ENCODE measurements at regions not wholly inside any gene's neighbourhood (a gene's known extent, or its start where the extent isn't known, plus 50 kb on each side); places are given as distances from the start of the nearest gene placed in this dataset.

GRCh38 chr20:11443382-11444119 is 474.1 kb upstream of the BTBD3 start:
- Histone ChIP-seq H3K4me1 (replicated peaks in 1 of 2) (no peaks in the 10 kb centered on the region), H3K4me3 (no peak overlapping the region), H3K27ac (no peak overlapping the region)
- in situ Hi-C loops (cut with MboI; ENCODE audit: low pct_unique_long_range_greater_than_20kb in 2 of 9, low sequenced_read_pairs in 9 of 9, unreplicated experiment in 9 of 9), result no loop called here
- ATAC-seq (replicated peaks in 6 of 8), result no peak
- WGBS, 10 experiments, result 31 to 86% (median 45%) methylated on average over 1 to 3 of the region's 3 CpGs; no CpG with 5 or more reads in 2 of the 10 experiments

DNA sequence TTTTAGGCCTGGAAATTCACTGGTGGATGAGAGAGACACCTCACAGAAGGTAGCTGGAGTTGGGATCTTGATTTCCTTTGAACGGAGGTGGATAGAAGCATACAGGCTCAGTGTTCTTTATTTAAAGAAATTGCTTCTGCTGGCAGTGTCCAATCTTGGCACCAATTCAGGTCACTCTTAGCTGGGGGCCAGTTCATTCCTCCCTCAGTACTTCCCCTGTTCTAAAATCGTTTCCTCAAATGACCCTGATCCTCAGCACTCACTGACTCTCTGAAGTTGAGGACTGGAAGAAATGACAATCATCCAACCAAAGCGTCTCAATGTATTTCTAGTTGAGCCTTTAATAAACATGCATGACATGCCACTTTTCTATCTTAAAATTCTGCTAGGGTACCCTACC is 472.5 kb upstream of the BTBD3 start:
- 36 to 100% (median 86%) methylated on average over 1 to 3 of the region's 3 CpGs; no CpG with 5 or more reads in 1 of the 10 experiments for WGBS, 10 experiments
- no peak for ATAC-seq (replicated peaks in 6 of 8)
- in situ Hi-C loops (cut with MboI; ENCODE audit: low pct_unique_long_range_greater_than_20kb in 2 of 9, low sequenced_read_pairs in 9 of 9, unreplicated experiment in 9 of 9), result no loop called here
- H3K4me3 ChIP-seq, result no peak overlapping the region
- H3K4me1 ChIP-seq (replicated peaks in 1 of 2), result no peaks in the 10 kb centered on the region
- H3K27ac ChIP-seq, result no peak overlapping the region

DNA sequence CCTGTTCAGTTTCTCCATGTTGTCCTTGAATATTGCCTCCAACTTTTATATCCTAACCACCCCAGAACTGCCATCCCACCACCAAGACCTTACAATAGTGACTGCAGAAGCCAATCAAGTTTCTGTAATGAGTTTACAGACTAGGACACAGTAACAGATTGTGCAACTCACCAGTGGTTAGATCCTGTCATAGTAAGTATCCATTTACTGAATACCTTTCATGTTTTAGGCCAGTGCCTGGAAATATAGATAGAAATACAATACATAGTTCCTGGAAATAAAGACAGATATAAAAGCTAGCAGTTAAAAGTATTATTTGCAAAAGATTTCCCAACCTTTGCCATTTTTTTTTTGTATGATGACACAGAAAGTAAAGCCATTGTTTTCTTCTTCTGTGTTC is 471.8 kb upstream of the BTBD3 start:
- ATAC-seq (replicated peaks in 6 of 8), result no peak
- Histone ChIP-seq H3K27ac (no peak overlapping the region), H3K4me1 (replicated peaks in 1 of 2) (no peaks in the 10 kb centered on the region), H3K4me3 (no peak overlapping the region)
- in situ Hi-C loops (cut with MboI; ENCODE audit: low pct_unique_long_range_greater_than_20kb in 2 of 9, low sequenced_read_pairs in 9 of 9, unreplicated experiment in 9 of 9), result no loop called here

GRCh38 chr20:11447371-11448100 is 470.2 kb upstream of the BTBD3 start:
- no peak for ATAC-seq (replicated peaks in 6 of 8)
- peaks cover 0 to 2% of the 10 kb centered on the region in 2 donors for H3K4me1 ChIP-seq (replicated peaks in 1 of 2)
- no peak overlapping the region for H3K4me3 ChIP-seq
- no peak overlapping the region for H3K27ac ChIP-seq
- in situ Hi-C loops (cut with MboI; ENCODE audit: low pct_unique_long_range_greater_than_20kb in 2 of 9, low sequenced_read_pairs in 9 of 9, unreplicated experiment in 9 of 9), result no loop called here
- 0 to 50% (median 25%) methylated on average over 1 to 5 of the region's 5 CpGs; no CpG with 5 or more reads in 1 of the 10 experiments for WGBS, 10 experiments

GRCh38 chr20:11448554-11448953 is 469.1 kb upstream of the BTBD3 start:
- in situ Hi-C loops (cut with MboI; ENCODE audit: low pct_unique_long_range_greater_than_20kb in 2 of 9, low sequenced_read_pairs in 9 of 9, unreplicated experiment in 9 of 9), result no loop called here
- ATAC-seq (replicated peaks in 6 of 8), result no peak
- WGBS, 10 experiments, result 47 to 97% (median 80%) methylated on average over 1 to 4 of the region's 4 CpGs; no CpG with 5 or more reads in 1 of the 10 experiments
- H3K4me3 ChIP-seq, result no peak overlapping the region
- H3K4me1 ChIP-seq (replicated peaks in 1 of 2), result peaks cover 0 to 2% of the 10 kb centered on the region in 2 donors
- H3K27ac ChIP-seq, result no peak overlapping the region

- in situ Hi-C loops (cut with MboI; ENCODE audit: low pct_unique_long_range_greater_than_20kb in 2 of 9, low sequenced_read_pairs in 9 of 9, unreplicated experiment in 9 of 9), result no loop called here
- 0 to 100% (median 37%) methylated on average over 1 to 6 of the region's 7 CpGs; no CpG with 5 or more reads in 2 of the 10 experiments for WGBS, 10 experiments
Measured at GRCh38 chr20:11451793-11452291, 465.9 kb upstream of the BTBD3 start.

DNA sequence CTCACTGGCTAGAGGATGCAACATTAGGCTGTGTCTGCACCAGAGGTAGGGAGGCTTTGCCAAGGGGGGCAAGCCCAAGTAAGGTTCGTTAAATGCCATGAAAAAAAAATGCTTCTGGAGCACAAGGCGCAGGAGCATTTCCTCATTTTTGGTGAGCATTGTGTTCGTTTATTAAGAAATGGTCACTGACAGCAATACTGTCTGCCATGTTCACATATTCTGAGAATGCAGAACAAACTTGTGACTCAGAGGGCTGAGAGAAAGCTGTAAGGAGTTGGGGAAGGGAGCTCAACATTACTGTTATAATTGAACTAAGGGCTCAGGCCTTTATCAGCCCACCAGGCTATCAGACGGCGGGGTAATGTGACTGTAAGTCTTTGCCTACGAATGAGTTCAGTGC is 465.4 kb upstream of the BTBD3 start:
- H3K4me1 ChIP-seq (replicated peaks in 1 of 2), result peaks cover 3 to 8% of the 10 kb centered on the region in 2 donors
- ATAC-seq (replicated peaks in 6 of 8), result peak in 1 of 8 experiments; percentile 54
- no peak overlapping the region for H3K27ac ChIP-seq
- in situ Hi-C loops (cut with MboI; ENCODE audit: low pct_unique_long_range_greater_than_20kb in 2 of 9, low sequenced_read_pairs in 9 of 9, unreplicated experiment in 9 of 9), result no loop called here
- H3K4me3 ChIP-seq, result no peak overlapping the region
- WGBS, 10 experiments, result 50 to 95% (median 83%) methylated on average over 3 to 6 of the region's 6 CpGs

More at GRCh38 chr20:11451793-11452291, 465.9 kb upstream of the BTBD3 start:
- ATAC-seq (replicated peaks in 6 of 8), result peak in 2 of 8 experiments; percentile 28 to 67
- Histone ChIP-seq H3K4me3 (no peak overlapping the region), H3K27ac (no peak overlapping the region), H3K4me1 (replicated peaks in 1 of 2) (peaks cover 3 to 8% of the 10 kb centered on the region in 2 donors)

GRCh38 chr20:11453430-11453829 is 464.3 kb upstream of the BTBD3 start:
- Histone ChIP-seq H3K4me1 (replicated peaks in 1 of 2) (peaks cover 3 to 8% of the 10 kb centered on the region in 2 donors), H3K4me3 (no peak overlapping the region), H3K27ac (no peak overlapping the region)
- 0 to 100% (median 91%) methylated on average over 1 to 2 of the region's 2 CpGs; no CpG with 5 or more reads in 2 of the 10 experiments for WGBS, 10 experiments
- in situ Hi-C loops (cut with MboI; ENCODE audit: low pct_unique_long_range_greater_than_20kb in 2 of 9, low sequenced_read_pairs in 9 of 9, unreplicated experiment in 9 of 9), result no loop called here
- ATAC-seq (replicated peaks in 6 of 8), result no peak

DNA sequence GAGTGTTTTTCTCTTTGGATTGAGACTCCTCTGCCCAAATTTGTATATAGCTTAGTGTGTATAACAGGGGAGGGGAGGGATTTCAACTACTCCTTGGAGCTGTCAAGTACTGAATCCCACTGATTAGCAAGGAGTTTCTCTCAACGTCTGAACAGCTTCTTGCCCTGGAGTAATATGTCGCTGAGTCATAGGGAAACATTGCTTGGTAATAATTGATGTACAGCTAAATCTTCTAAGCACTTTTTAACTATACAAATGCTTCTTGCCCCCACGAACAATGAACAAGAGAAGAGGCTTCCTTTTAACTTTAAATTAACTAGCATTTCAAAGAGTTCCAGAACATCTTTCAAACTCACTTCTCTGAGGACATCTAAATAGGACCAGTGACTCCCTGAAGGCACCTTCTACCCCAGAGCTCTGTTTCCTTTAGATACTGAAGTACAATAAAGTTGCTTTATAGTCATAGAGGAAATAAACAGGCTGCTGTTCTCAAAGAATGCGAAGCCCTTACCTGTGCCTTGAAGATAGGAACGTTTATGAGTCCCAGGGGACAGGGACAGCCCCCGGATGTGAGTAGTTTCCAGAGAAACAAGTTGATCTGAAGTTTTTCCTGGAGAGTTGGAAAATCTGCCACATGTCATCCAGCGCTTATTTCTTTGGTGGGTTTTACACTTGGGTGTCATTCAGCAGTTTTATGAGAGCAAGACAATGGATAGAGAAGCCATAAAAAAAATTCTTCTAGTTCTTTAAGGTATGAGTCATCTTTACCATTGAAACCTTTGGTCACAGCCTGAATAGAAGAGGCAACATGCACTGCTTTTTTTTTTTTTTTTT is 462.5 kb upstream of the BTBD3 start:
- Histone ChIP-seq H3K4me1 (replicated peaks in 1 of 2) (peaks cover 3 to 8% of the 10 kb centered on the region in 2 donors), H3K27ac (no peak overlapping the region), H3K4me3 (no peak overlapping the region)
- in situ Hi-C loops (cut with MboI; ENCODE audit: low pct_unique_long_range_greater_than_20kb in 2 of 9, low sequenced_read_pairs in 9 of 9, unreplicated experiment in 9 of 9), result no loop called here
- 8 to 52% (median 22%) methylated on average over 2 to 7 of the region's 7 CpGs; no CpG with 5 or more reads in 1 of the 10 experiments for WGBS, 10 experiments
- peak in 7 of 8 experiments; percentile 27 to 83 (median 46) for ATAC-seq (replicated peaks in 6 of 8)

DNA sequence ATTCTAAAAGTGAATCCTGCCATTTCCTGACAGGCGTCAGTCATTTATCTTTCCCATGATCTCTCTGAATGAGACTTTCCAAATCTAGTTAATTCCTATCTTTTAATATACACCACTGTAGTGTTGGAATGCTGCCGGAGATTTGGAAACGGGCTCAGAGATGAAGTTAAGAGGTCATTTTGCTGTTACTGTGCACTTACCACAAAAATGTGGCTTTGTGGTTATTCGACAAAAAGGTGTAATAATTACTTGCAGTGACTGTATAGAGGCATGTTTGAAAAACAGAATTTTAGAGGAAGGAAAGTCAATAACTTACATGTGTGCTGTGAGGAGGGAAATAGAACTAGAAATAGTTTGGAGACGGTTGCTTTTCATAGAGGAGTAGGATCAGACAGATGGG is 460.2 kb upstream of the BTBD3 start:
- in situ Hi-C loops (cut with MboI; ENCODE audit: low pct_unique_long_range_greater_than_20kb in 2 of 9, low sequenced_read_pairs in 9 of 9, unreplicated experiment in 9 of 9), result no loop called here
- H3K4me3 ChIP-seq, result no peak overlapping the region
- ATAC-seq (replicated peaks in 6 of 8), result no peak
- WGBS, 10 experiments, result 41 to 100% (median 98%) methylated on average over 1 to 5 of the region's 5 CpGs
- no peak overlapping the region for H3K27ac ChIP-seq
- peaks cover 3 to 6% of the 10 kb centered on the region in 2 donors for H3K4me1 ChIP-seq (replicated peaks in 1 of 2)

- Histone ChIP-seq H3K4me3 (no peak overlapping the region), H3K4me1 (replicated peaks in 1 of 2) (peaks cover 3 to 6% of the 10 kb centered on the region in 2 donors), H3K27ac (no peak overlapping the region)
- in situ Hi-C loops (cut with MboI; ENCODE audit: low pct_unique_long_range_greater_than_20kb in 2 of 9, low sequenced_read_pairs in 9 of 9, unreplicated experiment in 9 of 9), result no loop called here
- ATAC-seq (replicated peaks in 6 of 8), result peak in 2 of 8 experiments; percentile 35 to 54
- WGBS, 10 experiments, result 6 to 84% (median 52%) methylated on average over 1 to 2 of the region's 2 CpGs; no CpG with 5 or more reads in 1 of the 10 experiments
Measured at GRCh38 chr20:11459090-11459890, 458.4 kb upstream of the BTBD3 start.

- no peak overlapping the region for H3K4me3 ChIP-seq
- no peaks in the 10 kb centered on the region for H3K4me1 ChIP-seq (replicated peaks in 1 of 2)
- H3K27ac ChIP-seq, result no peak overlapping the region
- ATAC-seq (replicated peaks in 6 of 8), result no peak
- in situ Hi-C loops (cut with MboI; ENCODE audit: low pct_unique_long_range_greater_than_20kb in 2 of 9, low sequenced_read_pairs in 9 of 9, unreplicated experiment in 9 of 9), result no loop called here
Measured at GRCh38 chr20:11467436-11467835, 450.3 kb upstream of the BTBD3 start.

Measured in motor neuron (in vitro differentiated cells).